Astrocyte of the cerebellum (primary cell): ENCODE measurements at regions not wholly inside any gene's neighbourhood (a gene's known extent, or its start where the extent isn't known, plus 50 kb on each side); places are given as distances from the start of the nearest gene placed in this dataset.
"Not testable (repeated sequence)": the region's sequence is repeated elsewhere in the genome, so short reads cannot be mapped to it uniquely, and the experiment has no call there.

Experiments used
- DNase-seq: peaks from one replicate; pipeline ENCODE4 v3.0.0-alpha.2; 2011; ENCODE audit warnings: low read depth
- H3K4me3 ChIP-seq: 2 replicates; pipeline ENCODE4 v1.5.1; 2011; ENCODE audit warnings: mild to moderate bottlenecking, low read depth, low read length, moderate library complexity
- in situ Hi-C: cut with HindIII; loops from 2 replicates; pipeline ENCODE4 v1.10.0; 2017; ENCODE audit warnings: low sequenced_read_pairs
- TF ChIP-seq, protein P1 (sequence below): IDR thresholded peaks from 2 replicates; pipeline ENCODE4 v1.5.1; 2012; ENCODE audit warnings: low read length, low read depth, moderate library complexity, mild to moderate bottlenecking; ENCODE audit errors: missing control alignments

DNA sequence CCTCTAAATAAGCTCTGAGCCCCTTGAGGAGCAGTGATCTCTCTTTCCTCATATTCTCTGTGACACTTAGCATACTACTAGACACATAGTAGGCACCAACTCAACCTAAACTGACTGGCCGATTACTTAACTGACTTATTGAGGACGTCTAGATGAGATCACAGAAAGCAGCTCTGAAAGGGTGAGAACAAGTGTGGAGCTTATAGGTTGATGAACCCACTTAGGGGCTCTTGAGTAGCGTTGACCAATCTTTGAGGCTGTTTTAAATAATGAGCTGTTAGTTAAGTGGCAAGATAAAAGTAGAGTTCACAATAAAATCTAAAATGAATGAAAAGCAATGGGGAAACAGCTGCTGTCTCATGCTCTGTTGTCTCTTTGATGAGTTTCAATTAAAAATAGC, 124.7 kb upstream of the TNPO1 start:
- DNase-seq = no peak
- no peak overlapping the region for H3K4me3 ChIP-seq
- in situ Hi-C loops = no loop called here
- TF ChIP-seq, protein P1, sequence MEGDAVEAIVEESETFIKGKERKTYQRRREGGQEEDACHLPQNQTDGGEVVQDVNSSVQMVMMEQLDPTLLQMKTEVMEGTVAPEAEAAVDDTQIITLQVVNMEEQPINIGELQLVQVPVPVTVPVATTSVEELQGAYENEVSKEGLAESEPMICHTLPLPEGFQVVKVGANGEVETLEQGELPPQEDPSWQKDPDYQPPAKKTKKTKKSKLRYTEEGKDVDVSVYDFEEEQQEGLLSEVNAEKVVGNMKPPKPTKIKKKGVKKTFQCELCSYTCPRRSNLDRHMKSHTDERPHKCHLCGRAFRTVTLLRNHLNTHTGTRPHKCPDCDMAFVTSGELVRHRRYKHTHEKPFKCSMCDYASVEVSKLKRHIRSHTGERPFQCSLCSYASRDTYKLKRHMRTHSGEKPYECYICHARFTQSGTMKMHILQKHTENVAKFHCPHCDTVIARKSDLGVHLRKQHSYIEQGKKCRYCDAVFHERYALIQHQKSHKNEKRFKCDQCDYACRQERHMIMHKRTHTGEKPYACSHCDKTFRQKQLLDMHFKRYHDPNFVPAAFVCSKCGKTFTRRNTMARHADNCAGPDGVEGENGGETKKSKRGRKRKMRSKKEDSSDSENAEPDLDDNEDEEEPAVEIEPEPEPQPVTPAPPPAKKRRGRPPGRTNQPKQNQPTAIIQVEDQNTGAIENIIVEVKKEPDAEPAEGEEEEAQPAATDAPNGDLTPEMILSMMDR = no peak

DNA sequence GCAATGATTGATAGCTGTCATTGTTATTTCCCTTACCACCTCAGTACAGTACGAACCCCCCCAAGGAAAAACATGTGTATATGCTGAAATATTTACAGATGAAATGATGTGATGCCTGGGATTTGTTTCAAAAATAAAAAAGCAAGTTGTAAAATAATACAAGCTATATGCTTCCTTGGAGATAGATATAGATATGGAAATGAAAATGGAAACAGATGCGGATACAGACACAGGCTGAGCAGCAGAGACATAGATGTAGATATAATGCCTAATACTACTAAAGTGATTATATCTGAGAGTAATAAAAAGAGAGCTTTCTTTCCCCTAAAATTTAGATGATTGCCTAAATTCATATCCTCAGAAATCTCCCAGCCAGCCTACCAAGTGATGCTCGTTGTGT, 127.5 kb upstream of the TNPO1 start:
- DNase-seq = no peak
- H3K4me3 ChIP-seq = no peak overlapping the region
- in situ Hi-C loops = no loop called here
- TF ChIP-seq, protein P1 = no peak

DNA sequence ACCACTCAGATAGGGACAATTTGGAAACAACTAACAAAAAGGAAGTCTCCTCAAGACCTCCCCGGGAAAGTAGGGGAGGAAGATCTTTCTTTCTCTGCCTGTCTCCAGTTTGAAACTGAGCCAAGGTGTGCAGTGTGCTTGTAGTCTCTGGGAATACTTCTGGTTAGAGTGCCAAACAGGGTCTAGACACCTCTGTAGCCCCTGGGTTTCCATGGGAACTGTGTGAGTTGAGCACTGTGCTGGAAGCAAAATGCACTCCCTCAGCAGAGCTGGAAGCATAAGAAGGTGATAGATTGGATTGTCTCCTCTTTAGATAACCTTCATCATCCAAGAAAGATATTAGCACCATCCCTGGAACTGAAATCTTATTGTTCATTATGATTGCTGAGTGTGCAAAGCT, 129.2 kb upstream of the TNPO1 start:
- no peak for DNase-seq
- TF ChIP-seq, protein P1 = no peak
- H3K4me3 ChIP-seq = no peak overlapping the region
- in situ Hi-C loops = no loop called here

DNA sequence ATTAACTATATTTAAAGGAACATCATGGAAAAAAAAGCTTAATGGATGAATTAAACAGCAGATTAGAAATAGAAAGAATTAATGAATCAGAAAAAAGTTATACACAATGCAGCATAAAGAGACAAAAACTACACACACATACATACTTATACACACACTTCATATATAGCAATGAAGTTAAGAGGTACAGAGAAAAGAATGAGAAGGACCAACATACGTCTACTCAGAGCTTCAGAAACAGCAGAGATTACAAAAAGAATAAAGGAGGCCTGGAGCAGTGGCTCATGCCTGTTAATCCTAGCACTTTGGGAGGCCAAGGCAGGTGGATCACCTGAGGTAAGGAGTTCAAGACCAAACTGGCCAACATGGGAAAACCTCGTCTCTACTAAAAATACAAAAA, 133.9 kb upstream of the TNPO1 start:
- in situ Hi-C loops = no loop called here
- no peak overlapping the region for H3K4me3 ChIP-seq
- TF ChIP-seq, protein P1 = no peak
- no peak for DNase-seq

DNA sequence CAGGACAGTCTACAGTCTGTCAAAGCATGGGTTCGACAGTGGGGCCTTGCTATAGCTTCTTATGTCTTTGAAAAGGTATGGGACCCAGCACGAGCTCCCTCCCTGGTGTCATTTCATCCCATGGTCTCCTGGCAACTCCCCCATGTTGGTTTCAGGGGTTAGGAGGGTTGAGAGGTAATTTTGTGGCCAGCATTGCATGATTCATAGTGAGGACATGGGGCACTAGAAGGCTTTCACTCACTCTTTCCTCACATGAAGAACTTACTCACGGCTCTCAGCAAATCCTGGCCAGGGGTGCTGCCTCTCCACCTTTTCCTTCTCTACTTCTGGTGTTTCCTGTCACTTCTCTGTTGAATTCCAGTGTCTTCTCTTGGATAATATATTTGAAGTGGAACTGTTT, 134.7 kb upstream of the TNPO1 start:
- in situ Hi-C loops = no loop called here
- DNase-seq = no peak
- TF ChIP-seq, protein P1 = no peak
- no peak overlapping the region for H3K4me3 ChIP-seq

- in situ Hi-C loops = no loop called here
- no peak for DNase-seq
- TF ChIP-seq, protein P1 = no peak
- H3K4me3 ChIP-seq = no peak overlapping the region
These were observed 139.0 kb upstream of the TNPO1 start for GRCh38 chr5:72677447-72677846.

GRCh38 chr5:72676831-72677230, 139.6 kb upstream of the TNPO1 start:
- DNase-seq, in situ Hi-C loops, H3K4me3 ChIP-seq: not testable (repeated sequence)
